ENCODE measurements at regions not wholly inside any gene's neighbourhood (a gene's known extent, or its start where the extent isn't known, plus 50 kb on each side); places are given as distances from the start of the nearest gene placed in this dataset.

DNA sequence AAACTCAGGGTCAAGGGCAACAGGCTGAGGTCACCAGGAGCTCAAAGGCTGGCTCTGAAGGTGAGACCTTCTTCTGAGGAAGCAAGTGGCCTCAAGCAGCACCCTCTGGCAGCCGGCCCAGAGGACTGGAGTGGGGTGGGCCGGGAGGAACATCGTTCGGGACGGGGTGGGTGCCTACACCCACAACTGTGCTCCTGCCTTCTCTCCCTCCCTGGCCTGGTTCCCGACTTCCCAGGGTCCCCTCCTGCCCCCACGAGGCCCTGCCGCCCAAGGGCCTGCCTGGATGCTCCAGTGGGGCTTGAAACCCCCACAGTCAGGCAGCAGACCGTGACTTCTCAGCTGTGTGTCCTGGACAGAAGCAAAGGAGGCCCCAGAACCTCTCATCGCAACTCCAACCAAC is 195.7 kb downstream of the IGLL1 start:
- no peak for TF ChIP-seq POLR2A (IDR thresholded peaks at IDR 0.05; ENCODE audit: low read length)
- no peak for TF ChIP-seq GATA1 (IDR thresholded peaks at IDR 0.05; ENCODE audit: low read depth, low read length)
